ENCODE measurements at regions not wholly inside any gene's neighbourhood (a gene's known extent, or its start where the extent isn't known, plus 50 kb on each side); places are given as distances from the start of the nearest gene placed in this dataset.

GRCh38 chr18:39991696-39992265, 1963.3 kb upstream of the PIK3C3 start:
- Histone ChIP-seq H4K20me1 (no peaks in the 10 kb centered on the region), H3K4me3 (no peak overlapping the region), H3K9ac (no peak overlapping the region), H3K4me1 (no peaks in the 10 kb centered on the region), H3K9me3 (no peaks in the 10 kb centered on the region), H3K27me3 (no peaks in the 10 kb centered on the region), H3K27ac (no peak overlapping the region), H3K4me2 (no peak overlapping the region), H3K36me3 (no peaks in the 10 kb centered on the region)
- TF ChIP-seq Cebpa-rat (IDR thresholded peaks at IDR 0.05): no peak

- Histone ChIP-seq H3K4me1 (no peaks in the 10 kb centered on the region), H4K20me1 (no peaks in the 10 kb centered on the region), H3K4me2 (no peak overlapping the region), H3K4me3 (no peak overlapping the region), H3K9me3 (no peaks in the 10 kb centered on the region), H3K9ac (no peak overlapping the region), H3K27me3 (no peaks in the 10 kb centered on the region), H3K27ac (no peak overlapping the region), H3K36me3 (no peaks in the 10 kb centered on the region)
- TF ChIP-seq Cebpa-rat (IDR thresholded peaks at IDR 0.05): no peak
Measured at GRCh38 chr18:39990540-39990939, 1964.5 kb upstream of the PIK3C3 start.

DNA sequence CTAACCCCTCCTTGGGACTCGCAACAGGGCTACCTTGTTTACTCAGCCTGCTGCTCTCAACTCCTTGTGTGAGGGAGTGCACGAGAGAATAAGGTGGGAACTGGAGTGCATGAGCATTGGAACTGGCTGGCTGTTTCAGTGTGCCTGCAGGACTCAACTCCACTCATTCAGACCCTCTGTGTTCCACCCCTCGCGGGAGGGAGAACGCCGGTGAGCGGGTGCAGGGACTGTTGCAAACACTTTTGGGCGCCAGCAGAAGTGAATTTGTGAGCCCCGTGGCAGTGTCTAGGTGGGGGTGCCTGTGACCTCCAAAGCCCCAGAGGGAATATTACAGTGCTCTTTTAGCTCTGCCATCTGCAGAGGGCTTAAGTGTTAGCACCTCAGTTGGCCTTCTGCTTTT, 1978.3 kb upstream of the PIK3C3 start:
- H3K27me3 ChIP-seq: no peaks in the 10 kb centered on the region
- H3K27ac ChIP-seq: no peak overlapping the region
- no peak for TF ChIP-seq Cebpa-rat (IDR thresholded peaks at IDR 0.05)
- no peaks in the 10 kb centered on the region for H3K9me3 ChIP-seq
- no peak overlapping the region for H3K9ac ChIP-seq
- H4K20me1 ChIP-seq: no peaks in the 10 kb centered on the region
- no peaks in the 10 kb centered on the region for H3K36me3 ChIP-seq
- no peak overlapping the region for H3K4me3 ChIP-seq
- H3K4me1 ChIP-seq: no peaks in the 10 kb centered on the region
- no peak overlapping the region for H3K4me2 ChIP-seq

- no peaks in the 10 kb centered on the region for H3K4me1 ChIP-seq
- no peak overlapping the region for H3K9ac ChIP-seq
- no peaks in the 10 kb centered on the region for H4K20me1 ChIP-seq
- no peak overlapping the region for H3K4me2 ChIP-seq
- H3K27ac ChIP-seq: no peak overlapping the region
- no peaks in the 10 kb centered on the region for H3K27me3 ChIP-seq
- TF ChIP-seq Cebpa-rat (IDR thresholded peaks at IDR 0.05): no peak
- no peaks in the 10 kb centered on the region for H3K9me3 ChIP-seq
- H3K4me3 ChIP-seq: no peak overlapping the region
- no peaks in the 10 kb centered on the region for H3K36me3 ChIP-seq
Measured at GRCh38 chr18:39972521-39972920, 1982.5 kb upstream of the PIK3C3 start.

DNA sequence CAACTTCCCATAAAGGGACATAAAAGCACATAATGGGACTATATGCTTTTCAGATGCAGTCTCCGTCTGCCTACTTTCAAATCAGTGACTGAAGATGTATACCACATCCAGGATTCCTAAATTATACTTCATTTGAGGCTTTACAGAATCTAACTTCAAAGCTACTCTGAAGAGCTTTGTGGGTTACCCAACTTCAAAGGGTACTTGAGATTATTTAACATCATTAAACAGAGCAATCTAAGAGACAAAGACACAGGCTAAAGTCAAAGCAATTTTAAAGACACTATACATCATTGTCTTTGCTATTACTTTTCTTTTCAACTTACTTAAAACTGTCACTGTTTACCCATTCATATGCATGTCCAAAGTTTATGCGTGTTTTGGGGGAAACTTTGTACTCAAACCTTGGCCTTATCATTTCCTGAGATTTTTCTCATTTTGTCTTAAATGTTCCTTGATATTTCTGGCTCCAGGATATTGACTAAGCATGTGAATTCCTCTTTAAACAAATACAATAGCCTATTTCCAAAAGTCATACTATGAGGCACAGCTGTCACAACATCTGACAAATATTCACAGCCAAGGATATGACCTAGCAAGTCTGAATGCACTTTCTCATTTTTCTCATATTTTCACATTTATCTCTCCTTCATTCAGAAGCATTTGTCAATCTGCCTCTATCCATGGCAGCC, 1985.1 kb upstream of the PIK3C3 start:
- no peaks in the 10 kb centered on the region for H3K4me1 ChIP-seq
- H3K36me3 ChIP-seq: no peaks in the 10 kb centered on the region
- no peak overlapping the region for H3K4me2 ChIP-seq
- no peak for TF ChIP-seq Cebpa-rat (IDR thresholded peaks at IDR 0.05)
- no peaks in the 10 kb centered on the region for H4K20me1 ChIP-seq
- H3K27me3 ChIP-seq: no peaks in the 10 kb centered on the region
- no peak overlapping the region for H3K4me3 ChIP-seq
- H3K27ac ChIP-seq: no peak overlapping the region
- H3K9ac ChIP-seq: no peak overlapping the region
- H3K9me3 ChIP-seq: no peaks in the 10 kb centered on the region

DNA sequence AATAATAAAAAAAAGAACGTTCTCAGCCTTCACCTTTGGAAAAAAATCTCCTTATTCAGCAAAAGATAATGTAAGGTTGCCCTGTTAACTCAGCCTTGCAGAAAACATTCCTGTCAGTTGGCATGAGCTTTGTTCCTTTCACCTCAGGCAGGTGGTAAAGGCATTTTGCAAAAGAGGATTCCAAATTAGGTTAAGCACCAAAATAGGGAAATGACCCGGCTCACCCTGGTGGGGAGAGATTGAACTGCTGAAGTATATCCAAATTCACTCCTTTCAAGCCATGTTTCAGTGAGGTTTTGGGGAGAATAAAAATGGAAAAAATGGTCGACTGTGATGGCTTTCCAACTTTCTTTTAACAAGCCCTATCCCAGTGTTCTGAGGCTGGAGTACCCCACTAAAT, 1988.8 kb upstream of the PIK3C3 start:
- H3K4me2 ChIP-seq: no peak overlapping the region
- no peak overlapping the region for H3K4me3 ChIP-seq
- TF ChIP-seq Cebpa-rat (IDR thresholded peaks at IDR 0.05): no peak
- H3K27ac ChIP-seq: no peak overlapping the region
- no peaks in the 10 kb centered on the region for H3K9me3 ChIP-seq
- H3K36me3 ChIP-seq: no peaks in the 10 kb centered on the region
- no peaks in the 10 kb centered on the region for H3K27me3 ChIP-seq
- no peak overlapping the region for H3K9ac ChIP-seq
- no peaks in the 10 kb centered on the region for H3K4me1 ChIP-seq
- no peaks in the 10 kb centered on the region for H4K20me1 ChIP-seq

- no peaks in the 10 kb centered on the region for H4K20me1 ChIP-seq
- no peak overlapping the region for H3K4me3 ChIP-seq
- TF ChIP-seq Cebpa-rat (IDR thresholded peaks at IDR 0.05): no peak
- no peak overlapping the region for H3K4me2 ChIP-seq
- H3K36me3 ChIP-seq: no peaks in the 10 kb centered on the region
- no peak overlapping the region for H3K27ac ChIP-seq
- H3K9me3 ChIP-seq: no peaks in the 10 kb centered on the region
- H3K9ac ChIP-seq: no peak overlapping the region
- H3K4me1 ChIP-seq: no peaks in the 10 kb centered on the region
- H3K27me3 ChIP-seq: no peaks in the 10 kb centered on the region
Measured at GRCh38 chr18:39962546-39962945, 1992.5 kb upstream of the PIK3C3 start.

- no peaks in the 10 kb centered on the region for H4K20me1 ChIP-seq
- H3K36me3 ChIP-seq: no peaks in the 10 kb centered on the region
- H3K4me3 ChIP-seq: no peak overlapping the region
- H3K4me2 ChIP-seq: no peak overlapping the region
- no peak overlapping the region for H3K27ac ChIP-seq
- no peaks in the 10 kb centered on the region for H3K9me3 ChIP-seq
- H3K27me3 ChIP-seq: no peaks in the 10 kb centered on the region
- H3K4me1 ChIP-seq: no peaks in the 10 kb centered on the region
- H3K9ac ChIP-seq: no peak overlapping the region
- no peak for TF ChIP-seq Cebpa-rat (IDR thresholded peaks at IDR 0.05)
Measured at GRCh38 chr18:39960550-39960949, 1994.5 kb upstream of the PIK3C3 start.

DNA sequence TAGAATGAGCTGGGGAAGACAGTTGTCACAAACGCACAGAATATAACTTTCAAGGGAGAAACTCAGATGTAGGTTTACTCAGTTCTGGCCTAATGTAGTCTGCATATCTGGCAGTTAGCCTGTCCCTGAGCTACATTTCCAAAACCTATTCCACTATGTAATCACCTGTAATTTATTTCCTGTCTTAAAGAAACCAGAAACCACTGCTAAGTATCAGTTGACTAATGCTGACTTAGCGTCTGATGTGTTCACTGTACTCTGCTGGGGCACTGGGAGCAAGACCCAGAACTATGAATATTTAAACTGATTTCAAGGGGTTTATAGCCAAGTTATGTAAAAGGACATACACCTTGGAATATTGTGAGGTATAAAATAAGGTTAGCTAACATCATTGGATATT, 1995.2 kb upstream of the PIK3C3 start:
- Histone ChIP-seq H3K4me2 (no peak overlapping the region), H3K27me3 (no peaks in the 10 kb centered on the region), H3K27ac (no peak overlapping the region), H3K9me3 (no peaks in the 10 kb centered on the region), H3K4me1 (no peaks in the 10 kb centered on the region), H3K9ac (no peak overlapping the region), H3K36me3 (no peaks in the 10 kb centered on the region), H3K4me3 (no peak overlapping the region), H4K20me1 (no peaks in the 10 kb centered on the region)
- TF ChIP-seq Cebpa-rat (IDR thresholded peaks at IDR 0.05): no peak

- no peak overlapping the region for H3K4me2 ChIP-seq
- no peaks in the 10 kb centered on the region for H3K4me1 ChIP-seq
- H4K20me1 ChIP-seq: no peaks in the 10 kb centered on the region
- no peak for TF ChIP-seq Cebpa-rat (IDR thresholded peaks at IDR 0.05)
- H3K27ac ChIP-seq: no peak overlapping the region
- no peaks in the 10 kb centered on the region for H3K36me3 ChIP-seq
- H3K4me3 ChIP-seq: no peak overlapping the region
- no peaks in the 10 kb centered on the region for H3K27me3 ChIP-seq
- H3K9me3 ChIP-seq: no peaks in the 10 kb centered on the region
- H3K9ac ChIP-seq: no peak overlapping the region
Measured at GRCh38 chr18:39958876-39959275, 1996.2 kb upstream of the PIK3C3 start.

DNA sequence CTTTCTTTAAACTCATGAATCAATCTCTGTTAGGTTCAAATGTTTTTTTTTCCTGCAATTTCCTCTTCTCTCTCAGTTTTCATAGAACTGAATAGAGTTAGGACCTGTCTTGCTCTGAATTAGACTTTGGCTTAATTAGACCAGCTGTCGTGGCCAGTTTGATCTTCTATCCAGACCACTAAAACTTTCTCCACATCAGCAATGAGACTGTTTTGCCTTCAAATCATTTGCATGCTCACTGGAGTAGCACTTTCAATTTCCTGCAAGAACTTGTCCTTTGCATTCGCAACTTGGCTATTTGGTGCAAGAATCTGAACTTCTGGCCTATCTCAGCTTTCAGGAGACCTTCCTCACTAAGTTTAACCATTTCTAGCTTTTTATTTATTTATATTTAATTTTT, 2002.2 kb upstream of the PIK3C3 start:
- Histone ChIP-seq H3K27me3 (no peaks in the 10 kb centered on the region), H4K20me1 (no peaks in the 10 kb centered on the region), H3K4me3 (no peak overlapping the region), H3K27ac (no peak overlapping the region), H3K9me3 (no peaks in the 10 kb centered on the region), H3K4me1 (no peaks in the 10 kb centered on the region), H3K4me2 (no peak overlapping the region), H3K9ac (no peak overlapping the region), H3K36me3 (no peaks in the 10 kb centered on the region)
- no peak for TF ChIP-seq Cebpa-rat (IDR thresholded peaks at IDR 0.05)
